HG02973 (cell line): ENCODE measurements at regions not wholly inside any gene's neighbourhood (a gene's known extent, or its start where the extent isn't known, plus 50 kb on each side); places are given as distances from the start of the nearest gene placed in this dataset.
"Not testable (repeated sequence)": the region's sequence is repeated elsewhere in the genome, so short reads cannot be mapped to it uniquely, and the experiment has no call there.

Experiments used
- ATAC-seq: cut with Tn5 transposase; IDR thresholded peaks from one replicate; pipeline ENCODE4 v1.9.1; 2021; ENCODE audit warnings: moderate library complexity; ENCODE audit not compliant: unreplicated experiment

DNA sequence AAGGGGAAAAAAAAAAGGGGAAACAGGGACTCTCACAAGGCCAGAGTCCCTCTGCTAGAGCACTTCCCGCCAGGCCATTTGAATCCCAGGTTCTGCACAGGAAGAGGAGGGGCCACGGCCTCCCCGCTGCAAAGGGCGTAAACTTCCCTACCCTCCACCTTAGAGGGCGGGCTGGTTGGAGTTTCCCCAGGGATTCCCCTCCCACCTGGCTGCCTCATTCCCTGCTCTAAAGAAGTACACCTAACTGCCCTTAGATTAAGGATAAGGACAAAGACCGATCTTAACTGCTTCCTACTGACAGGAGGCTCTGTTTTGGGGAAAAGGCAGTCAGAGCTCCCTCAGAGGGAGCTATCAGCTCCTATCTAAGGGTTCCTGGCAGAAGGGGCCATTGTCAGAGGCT, 102.0 kb upstream of the ARMC3 start:
- ATAC-seq = no peak

DNA sequence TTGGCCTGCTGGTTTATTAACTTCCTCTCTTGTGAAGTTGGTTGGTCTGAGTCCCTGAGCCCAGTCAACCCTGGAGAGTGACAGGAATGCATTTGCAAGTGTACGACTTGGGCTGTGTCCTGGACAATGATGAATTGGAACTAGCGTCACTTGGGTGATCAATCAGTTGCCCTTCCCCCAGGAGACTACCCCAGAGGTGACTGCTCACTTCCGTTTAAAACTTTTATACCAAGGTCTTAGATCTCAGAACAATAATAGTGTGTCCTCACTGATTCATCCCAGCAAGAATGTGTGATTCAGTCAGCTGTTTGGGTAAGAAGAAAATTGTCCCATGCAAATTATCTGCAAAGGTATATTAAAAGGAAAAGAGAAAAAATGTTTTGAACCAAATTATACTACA, 102.9 kb upstream of the ARMC3 start:
- ATAC-seq = no peak

DNA sequence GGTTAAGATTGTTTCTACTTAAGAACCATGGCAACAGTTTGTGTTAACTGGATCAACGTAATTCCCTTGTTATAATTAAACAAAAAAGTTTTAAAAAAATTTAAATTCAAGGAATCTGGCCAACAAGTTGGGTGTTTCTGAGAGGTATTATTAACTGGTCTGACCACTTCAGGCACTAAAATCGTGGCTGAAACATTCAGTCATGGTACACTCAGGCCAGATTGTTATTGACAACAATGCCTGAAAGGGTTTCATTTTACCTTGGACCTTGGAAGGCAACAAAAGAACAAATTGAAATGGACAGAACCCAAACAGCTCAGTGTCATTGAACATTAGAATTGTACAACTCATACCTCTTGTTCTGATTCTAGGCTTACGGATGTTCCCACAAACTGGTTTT, 103.3 kb upstream of the ARMC3 start:
- no peak for ATAC-seq

DNA sequence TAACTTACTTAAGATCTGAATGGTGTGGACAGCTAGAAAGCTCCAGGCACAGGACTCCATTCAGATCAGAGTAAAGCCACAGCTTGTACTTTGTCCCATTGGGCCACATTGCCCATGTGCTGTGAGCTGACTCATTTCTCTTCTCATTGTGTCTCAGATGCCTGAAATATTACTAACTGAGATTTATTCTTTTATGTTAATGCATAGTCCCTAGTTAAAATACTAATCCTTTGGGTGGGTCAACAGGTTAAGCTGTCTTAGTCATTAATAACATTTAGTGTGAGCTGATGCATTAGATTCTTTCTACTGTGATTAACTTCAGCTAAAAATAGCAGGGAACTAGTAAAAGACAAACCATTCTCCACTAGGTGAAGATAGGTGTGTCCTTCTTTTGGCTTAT, 104.7 kb upstream of the ARMC3 start:
- peak; percentile 89 for ATAC-seq

DNA sequence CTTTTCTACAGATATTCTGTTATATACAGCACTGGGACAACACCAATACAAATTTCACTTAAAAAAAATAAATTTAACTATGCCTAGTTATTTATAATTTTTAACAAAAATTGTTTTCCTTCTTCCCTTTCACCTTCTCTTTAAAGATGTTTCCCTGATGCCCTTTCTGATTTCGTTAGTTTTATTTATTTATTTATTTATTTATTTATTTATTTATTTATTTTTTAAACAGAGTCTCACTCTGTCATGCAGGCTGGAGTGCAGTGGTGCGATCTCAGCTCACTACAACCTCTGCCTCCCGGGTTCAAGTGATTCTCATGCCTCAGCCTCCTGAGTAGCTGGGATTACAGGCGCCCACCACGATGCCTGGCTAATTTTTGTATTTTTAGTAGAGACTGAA, 105.9 kb upstream of the ARMC3 start:
- not testable (repeated sequence) for ATAC-seq

DNA sequence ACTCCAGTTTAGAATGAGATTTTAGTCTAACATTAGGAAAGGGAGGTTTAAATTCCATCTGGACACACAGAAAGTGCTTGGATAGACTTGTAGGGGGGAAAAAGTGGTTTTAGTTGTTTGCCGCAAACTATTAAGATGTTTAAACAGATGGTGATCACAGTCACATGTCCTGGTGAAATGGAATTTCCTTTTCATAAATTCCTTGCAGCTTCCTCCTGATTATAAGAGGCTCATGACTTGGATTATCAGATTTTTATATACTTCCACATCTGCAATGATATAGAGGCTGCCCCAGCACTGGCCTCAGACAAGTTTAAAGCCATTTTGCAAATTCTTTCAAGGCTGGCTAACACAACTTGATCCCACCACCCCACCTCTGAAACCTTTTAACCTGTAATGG, 106.4 kb upstream of the ARMC3 start:
- no peak for ATAC-seq

DNA sequence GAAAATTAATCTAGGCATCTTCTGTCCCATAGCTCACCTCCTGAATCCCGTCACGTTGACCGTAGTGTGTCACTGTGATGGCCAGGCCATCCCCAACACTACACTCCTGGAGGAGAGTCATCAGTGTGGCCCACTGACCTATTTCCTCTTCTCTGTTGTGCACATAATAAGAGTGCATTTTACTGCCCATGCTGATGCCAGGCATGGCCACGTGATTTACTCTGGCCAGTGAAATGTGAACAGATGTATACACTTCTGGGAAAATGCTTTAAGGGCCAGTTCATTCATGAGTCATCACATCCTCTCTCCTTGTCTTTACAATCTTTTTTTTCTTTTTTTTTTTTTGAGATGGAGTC, 101.9 kb upstream of the PIP4K2A start:
- no peak for ATAC-seq

DNA sequence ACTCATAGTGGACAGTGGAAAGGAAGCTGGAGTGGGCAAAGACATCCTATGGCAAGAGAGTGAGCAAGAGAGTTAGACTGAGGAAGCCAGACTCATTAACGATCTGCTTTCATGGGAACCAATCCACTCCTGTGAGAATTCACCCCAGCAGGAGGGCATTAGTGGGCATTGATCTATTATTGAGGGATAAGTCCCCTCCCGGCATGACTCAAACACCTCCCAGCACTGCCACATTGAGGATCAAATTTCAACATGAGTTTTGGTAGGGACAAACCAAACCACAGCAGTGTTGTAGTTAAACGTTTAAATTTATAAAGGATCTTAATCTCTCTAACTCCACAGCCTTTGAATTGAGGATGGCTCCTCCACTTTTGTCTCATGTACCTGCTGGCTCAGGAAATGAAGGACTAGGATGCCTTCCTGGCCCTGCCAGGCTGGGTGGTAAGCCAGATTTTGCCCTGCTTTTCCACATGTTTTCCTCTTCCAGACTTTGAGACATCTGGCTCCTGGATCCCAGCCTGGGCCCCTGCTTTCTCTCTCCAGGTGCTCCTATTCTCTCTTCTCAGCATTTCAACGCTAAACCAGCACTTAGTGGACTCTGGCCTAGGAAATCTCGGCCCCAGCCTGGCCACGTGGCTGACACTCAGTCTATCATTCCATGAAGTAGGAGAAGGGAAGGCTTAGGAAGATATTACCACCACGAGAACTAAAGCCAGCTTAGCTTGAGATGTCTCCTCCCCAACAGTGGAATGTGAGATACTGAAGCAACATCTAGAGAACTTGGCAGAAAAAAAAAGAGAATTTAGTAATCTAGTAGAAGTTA, 96.5 kb upstream of the PIP4K2A start:
- no peak for ATAC-seq

DNA sequence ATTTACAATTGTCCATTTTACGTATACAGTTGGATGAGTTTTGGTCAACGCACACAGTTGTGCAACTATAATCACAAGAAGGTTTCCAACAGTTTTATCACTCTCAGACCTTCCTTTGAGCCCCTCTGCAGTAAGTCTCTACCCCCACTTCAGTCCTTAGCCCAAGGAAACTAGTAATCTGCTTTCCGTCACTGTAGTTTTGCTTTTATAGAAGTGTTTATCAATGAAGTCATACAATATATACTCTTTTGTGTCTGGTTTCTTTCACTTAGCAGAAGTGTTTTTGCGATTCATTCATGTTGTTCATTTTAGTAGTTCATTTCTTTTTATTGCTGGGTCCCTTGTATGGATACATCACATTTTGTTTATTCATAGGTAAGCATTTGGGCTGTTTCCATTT, 92.9 kb upstream of the PIP4K2A start:
- ATAC-seq = no peak

DNA sequence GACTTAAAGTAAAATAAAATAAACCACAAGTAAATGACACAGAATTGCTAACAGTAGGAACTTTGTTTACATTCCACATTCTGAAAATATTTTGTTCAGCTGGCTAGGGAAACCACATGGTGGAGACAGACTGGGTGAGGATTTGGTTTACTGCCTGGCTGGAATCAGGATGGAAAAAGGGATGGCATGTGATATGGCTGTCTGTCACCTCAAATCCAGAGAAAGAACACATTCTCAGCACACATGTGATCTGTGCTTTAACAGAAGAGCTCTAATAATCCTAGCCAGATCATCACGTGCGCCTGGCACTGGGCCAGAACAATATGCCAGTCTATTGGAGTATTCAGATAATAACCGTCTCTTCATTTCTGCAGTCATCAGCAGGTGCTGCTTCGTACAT, 90.9 kb upstream of the PIP4K2A start:
- no peak for ATAC-seq

DNA sequence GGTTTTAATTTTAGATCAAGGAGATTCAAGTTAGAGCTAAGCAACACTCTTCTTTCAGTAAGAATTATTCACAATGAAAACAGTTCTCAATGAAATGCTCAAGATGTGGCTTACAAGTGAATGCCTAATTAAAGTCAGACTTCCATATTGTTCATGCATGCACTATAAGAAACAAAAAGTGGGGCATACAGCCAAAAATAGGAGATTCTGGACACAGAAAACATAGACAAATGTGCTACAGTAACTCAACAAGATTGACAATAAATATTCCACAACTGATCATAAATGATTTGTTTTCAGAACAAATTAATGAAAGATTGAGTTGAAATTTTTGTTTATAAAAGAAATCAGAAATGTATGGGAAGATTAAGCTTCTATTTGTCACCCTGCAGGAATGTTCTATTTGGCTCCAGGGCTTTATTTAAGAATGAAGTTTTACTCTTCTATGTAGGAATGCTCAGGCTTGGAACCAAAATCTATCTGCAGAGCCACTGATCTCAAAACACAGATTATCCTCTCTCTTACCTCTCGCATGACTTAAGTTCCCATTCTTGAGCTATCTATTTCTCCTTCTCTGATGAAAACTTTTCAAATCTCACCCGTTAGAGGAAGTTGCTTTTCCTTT, 89.0 kb upstream of the PIP4K2A start:
- ATAC-seq = no peak

DNA sequence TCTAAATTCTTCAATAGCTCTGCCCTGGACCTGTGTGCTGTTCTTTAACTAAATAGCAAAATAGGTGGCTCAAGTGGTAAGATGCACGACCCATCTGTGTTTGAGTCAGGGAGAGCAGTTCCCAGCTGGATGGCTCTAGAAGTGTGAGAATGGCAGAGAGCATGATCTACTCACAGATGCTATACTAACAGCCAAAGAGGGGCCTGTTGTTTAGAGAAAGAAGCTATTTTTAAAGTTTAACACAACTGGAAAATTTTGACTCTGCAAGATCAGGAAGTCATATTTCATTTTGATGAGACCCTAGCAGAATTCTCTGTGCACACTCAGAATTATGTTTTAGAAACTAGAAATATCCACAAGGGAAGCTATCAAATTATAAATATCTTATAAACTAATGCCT, 87.4 kb upstream of the PIP4K2A start:
- no peak for ATAC-seq

DNA sequence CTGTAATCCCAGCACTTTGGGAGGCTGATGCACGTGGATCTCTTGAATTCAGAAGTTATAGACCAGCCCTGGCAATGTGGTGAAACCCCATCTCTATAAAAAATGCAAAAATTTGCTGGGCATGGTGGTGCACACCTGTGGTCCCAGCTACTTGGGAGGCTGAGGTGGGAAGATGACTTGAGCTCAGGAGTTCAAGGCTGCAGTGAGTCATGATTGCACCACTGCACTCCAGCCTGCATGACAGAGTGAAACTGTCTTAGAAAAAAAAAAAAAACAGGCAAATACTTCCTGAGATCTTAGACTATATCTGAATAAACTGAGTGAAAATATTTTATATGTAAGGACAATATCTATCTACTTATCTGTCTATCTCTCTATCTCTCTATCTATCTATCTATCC, 83.4 kb upstream of the PIP4K2A start:
- ATAC-seq = not testable (repeated sequence)

DNA sequence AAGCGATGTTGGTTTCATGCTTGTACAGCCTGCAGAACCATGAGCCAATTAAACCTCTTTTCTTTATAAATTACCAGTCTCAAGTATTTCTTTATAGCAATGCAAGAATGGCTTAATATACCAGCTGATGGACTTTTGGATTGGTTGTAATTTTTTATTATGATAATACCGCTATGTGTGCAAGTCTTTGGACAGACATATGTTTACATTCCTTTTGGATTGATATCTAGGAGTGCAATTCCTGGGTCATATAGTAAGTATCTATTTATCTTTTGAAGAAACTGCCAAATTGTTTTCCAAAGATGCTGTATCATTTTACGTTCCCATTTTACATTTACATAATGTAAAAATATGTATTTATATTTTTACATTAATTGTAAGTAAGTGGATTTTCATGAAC, 81.2 kb upstream of the PIP4K2A start:
- ATAC-seq = no peak

DNA sequence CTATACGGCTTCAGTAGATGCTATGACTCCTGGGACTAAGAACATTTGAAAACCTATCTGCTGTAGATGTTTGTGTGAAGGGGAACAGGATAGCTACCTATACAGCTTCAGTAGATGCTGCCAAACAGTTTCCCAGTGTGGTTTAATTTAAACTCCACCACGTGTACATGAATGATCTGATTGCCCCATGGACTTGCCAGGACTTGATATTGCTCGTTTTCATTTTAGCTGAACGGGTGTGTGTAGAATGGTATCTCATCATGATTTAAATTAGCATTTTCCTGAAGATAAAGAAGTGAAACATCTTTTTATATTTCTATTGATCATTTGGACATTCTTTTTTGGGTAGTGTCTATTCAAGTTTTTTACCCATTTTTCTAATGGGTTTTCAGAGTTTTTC, 77.8 kb upstream of the PIP4K2A start:
- ATAC-seq = no peak

DNA sequence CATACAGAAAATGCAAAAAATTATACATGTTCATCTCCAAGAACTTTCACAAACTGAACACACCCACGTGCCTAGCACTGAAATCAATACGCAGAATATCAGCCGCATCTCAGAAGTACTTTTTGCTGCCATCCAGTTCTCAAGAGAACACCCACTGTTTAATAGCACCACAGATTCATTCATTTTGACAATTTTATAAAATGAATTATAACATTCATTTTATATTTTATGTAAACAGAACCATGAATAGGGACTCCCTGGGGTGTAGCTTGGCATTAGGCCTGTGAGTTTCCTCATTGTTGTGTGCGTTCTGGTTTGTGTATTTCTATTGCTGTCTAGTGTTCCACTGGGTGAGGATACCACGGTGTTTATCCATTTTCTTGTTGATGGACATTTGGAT, 77.3 kb upstream of the PIP4K2A start:
- no peak for ATAC-seq

DNA sequence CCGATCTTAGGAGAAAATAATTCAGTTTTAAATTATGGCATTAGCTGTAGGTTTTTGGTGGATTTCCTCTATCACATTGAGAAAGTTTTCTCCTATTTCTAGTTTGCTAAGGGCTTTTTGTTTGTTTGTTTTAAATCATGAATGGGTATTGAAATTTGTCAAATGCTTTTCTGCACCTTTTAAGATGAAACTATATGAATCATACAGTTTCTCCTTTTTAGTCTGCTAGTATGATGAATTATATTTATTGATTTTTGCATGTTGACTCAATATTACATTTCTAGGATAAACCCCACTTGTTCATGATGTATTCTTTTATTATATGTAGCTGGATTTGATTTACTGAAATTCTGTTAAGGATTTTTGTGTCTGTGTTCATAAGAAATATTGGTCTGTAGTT, 70.3 kb upstream of the PIP4K2A start:
- ATAC-seq = no peak

DNA sequence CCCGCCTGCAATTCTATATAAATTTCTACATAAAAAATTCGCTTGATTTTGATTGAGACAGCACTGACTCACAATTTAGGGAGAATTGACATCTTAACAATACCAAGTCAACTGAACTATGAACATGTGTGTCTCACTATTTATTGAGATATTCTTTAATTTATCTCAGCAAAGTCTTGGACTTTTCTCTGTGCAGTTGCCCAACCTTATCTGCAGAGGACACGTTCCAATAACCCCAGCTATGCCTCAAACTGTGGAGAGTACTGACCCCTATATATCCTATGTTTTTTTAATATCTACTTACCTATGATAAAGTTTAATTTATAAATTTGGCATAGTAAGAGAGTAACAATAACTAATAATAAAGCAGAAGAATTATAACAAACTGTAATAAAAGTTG, 69.4 kb upstream of the PIP4K2A start:
- no peak for ATAC-seq

DNA sequence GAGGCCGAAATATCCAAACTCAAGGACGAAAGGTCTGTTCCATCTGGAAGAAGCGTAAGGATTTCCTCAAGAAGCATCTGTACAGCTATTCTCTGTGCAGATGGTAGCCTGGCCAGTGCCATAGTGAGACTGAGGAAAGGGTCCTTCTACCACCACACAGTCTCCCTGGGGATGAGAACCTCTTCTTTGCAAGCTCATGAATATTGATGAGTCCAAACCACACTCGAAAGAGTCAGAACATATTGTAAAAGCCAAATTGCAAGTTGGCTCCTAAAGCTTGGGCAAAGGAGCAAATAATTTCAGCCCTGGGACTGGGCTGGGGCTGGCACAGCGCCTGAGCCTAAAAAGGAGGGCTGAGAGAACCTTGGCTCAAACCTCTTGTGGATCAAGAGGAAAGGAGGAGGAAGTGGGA, 66.1 kb upstream of the PIP4K2A start:
- no peak for ATAC-seq

DNA sequence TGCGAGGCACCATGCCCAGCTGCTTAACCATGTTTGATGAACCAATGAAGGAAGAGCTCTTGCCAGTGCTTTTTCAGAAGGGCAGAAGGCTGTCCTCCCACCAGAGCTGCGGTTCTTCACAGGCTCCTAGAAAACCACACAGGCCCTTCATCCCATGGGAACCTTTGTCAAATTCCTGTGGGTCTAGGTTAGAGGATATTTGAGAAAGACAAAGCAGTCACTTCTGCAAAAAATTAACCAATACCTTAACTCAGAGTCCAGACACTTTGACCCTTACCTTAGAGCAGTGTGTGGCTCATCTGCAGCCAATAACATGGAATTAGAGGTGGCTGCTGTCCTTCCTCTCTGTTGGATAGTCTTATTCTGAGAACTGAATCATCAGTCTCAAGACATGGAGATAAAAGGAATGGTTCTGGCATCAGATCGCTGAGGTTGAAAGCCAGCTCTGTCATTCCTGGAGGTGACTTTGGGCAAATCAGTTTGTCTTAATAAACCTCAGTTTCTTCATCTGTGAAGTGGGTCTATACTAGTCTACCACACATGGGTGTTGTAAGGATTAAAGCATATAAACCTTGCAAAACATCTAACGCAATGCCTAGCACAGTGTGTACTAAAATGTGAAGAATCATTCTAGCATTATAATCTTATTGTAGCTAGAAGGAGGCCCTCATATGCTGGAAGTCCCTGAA, 65.1 kb upstream of the PIP4K2A start:
- no peak for ATAC-seq

DNA sequence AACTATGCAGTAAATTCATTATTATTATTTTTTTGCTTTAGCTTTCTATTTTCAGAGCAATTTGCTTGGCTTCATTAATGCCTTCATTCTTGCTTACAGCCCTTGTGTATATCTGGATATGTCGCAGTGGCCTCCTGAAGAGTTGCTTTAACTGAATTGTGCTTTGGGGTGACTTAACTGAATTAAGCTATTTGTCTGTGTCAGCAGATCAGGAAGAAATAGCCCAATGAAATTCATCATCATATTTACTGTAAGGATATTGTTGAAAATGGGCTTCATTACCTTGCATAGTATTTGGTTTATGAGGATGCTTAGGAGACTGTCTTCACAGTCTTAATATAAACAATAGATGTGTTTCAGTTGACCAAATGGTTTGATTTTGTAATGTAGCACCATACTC, 59.7 kb upstream of the PIP4K2A start:
- ATAC-seq = no peak

DNA sequence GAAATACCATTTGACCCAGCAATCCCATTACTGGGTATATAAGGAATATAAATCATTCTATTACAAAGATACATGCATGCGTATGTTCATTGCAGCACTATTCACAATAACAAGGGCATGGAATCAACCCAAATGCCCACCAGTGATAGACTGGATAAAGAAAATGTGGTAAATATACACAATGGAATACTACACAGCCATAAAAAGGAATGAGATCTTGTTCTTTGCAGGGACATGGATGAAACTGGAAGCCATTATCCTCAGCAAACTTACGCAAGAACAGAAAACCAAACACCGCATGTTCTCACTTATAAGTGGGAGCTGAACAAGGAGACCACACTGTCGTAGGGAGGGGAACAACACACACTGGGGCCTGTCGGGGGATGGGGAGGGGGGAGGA, 57.3 kb upstream of the PIP4K2A start:
- ATAC-seq = not testable (repeated sequence)
